Activated naive CD8-positive, alpha-beta T cell treated with anti-CD3 and anti-CD28 coated beads, Interleukin-2, amount 10 ng/mL, durations not matched to agents 7 days and 5 days (primary cell): ENCODE measurements at regions not wholly inside any gene's neighbourhood (a gene's known extent, or its start where the extent isn't known, plus 50 kb on each side); places are given as distances from the start of the nearest gene placed in this dataset.

Experiments
- ATAC-seq: fragments of 150-1000 bp; cut with Tn5 transposase; one replicate; pipeline ENCODE4 v1.10.0; 2021; ENCODE audit warnings: low read depth, moderate library complexity
- POLR2A ChIA-PET: fragments of 350-600 bp; sonication (Branson Sonifier 250); formaldehyde crosslinking; loops from one replicate; lab custom pipeline; 2021; ENCODE audit warnings: antibody characterized with exemption; lab: Charles Lee
- DNase-seq: peaks from one replicate; pipeline ENCODE4 v3.0.0; 2021
- H3K27ac Mint-ChIP-seq: one replicate; pipeline ENCODE4 v1.8.0; 2022; ENCODE audit warnings: mild to moderate bottlenecking, mixed read lengths
- H3K27me3 Mint-ChIP-seq: one replicate; pipeline ENCODE4 v1.8.0; 2022; ENCODE audit warnings: mild to moderate bottlenecking, moderate library complexity, mixed read lengths
- H3K36me3 Mint-ChIP-seq: one replicate; pipeline ENCODE4 v1.8.0; 2021; ENCODE audit warnings: mild to moderate bottlenecking, mixed read lengths
- H3K4me1 Mint-ChIP-seq: one replicate; pipeline ENCODE4 v1.8.0; 2021; ENCODE audit warnings: mixed read lengths
- H3K4me3 Mint-ChIP-seq: one replicate; pipeline ENCODE4 v1.8.0; 2022; ENCODE audit warnings: mild to moderate bottlenecking, moderate library complexity, mixed read lengths
- H3K9me3 Mint-ChIP-seq: one replicate; pipeline ENCODE4 v1.8.0; 2021; ENCODE audit warnings: mixed read lengths

DNA sequence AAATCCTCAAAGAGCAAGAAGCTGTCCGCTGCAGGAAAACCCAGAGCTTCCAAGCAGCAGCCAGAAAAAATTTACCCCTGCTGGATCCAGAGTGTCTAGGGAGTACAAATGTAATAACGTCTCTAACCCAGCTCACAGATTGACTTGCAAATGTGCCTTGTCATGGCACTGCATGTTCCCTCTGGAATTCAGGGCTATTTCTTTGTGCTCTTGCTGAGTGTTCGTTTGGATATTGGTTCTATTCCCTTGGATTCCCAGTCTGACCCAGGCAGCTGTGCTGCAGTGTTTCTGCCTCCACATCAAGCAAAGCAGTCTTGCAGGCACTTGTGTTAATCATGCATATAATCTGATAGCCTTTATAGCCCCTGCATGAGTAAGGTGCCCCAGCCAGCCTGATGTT lies 209.9 kb upstream of the GHITM start:
- Mint-ChIP-seq H3K9me3 (no peaks in the 10 kb centered on the region), H3K27ac (no peak overlapping the region), H3K4me1 (no peaks in the 10 kb centered on the region), H3K27me3 (peaks cover 2% of the 10 kb centered on the region), H3K4me3 (no peak overlapping the region), H3K36me3 (no peaks in the 10 kb centered on the region)
- ATAC-seq (no peak), DNase-seq (no peak)
- POLR2A ChIA-PET: no interaction called here

DNA sequence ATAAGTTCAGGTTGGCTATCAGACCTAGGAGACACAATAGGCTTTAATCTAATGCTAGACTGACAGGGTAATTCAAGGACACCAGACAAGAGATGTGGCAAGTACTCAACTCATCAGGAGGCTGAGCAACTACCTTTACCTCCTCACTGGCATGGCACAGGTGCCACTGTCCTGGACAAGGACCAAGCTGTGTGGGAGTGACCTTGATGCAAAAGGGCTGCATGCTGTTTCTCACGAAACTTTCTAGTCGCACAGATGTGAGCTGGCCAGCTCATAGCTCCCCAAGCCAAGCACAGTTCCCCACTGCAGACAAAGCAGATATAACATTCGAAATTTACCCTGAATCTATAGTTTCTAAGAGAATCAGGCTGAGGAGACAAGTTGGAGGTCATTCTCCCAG lies 207.6 kb upstream of the GHITM start:
- POLR2A ChIA-PET: no interaction called here
- no peak for ATAC-seq
- Mint-ChIP-seq H3K27ac (no peak overlapping the region), H3K9me3 (no peaks in the 10 kb centered on the region), H3K27me3 (no peaks in the 10 kb centered on the region), H3K4me1 (no peaks in the 10 kb centered on the region), H3K4me3 (no peak overlapping the region), H3K36me3 (no peaks in the 10 kb centered on the region)
- DNase-seq: no peak

DNA sequence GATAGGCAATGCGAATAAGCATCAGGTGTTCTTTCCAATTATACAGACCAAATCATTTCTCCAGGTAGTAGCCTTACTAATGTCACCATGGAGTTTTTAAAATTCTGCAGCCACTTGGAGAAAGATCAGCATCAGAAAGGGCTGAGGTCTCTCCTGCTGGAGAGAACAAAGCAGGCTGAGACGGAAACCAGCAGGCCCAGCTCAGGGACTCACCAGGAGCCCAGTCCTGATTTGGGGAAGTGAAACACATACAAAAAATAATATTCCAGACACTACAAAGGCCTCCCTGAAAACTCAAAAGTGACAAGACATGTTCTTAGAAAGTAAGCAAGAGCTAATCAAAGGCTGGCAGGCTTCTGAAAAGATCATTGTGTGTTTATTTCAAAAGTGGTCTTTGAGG lies 207.1 kb upstream of the GHITM start:
- no peak for ATAC-seq
- Mint-ChIP-seq H3K27me3 (no peaks in the 10 kb centered on the region), H3K9me3 (no peaks in the 10 kb centered on the region)

DNA sequence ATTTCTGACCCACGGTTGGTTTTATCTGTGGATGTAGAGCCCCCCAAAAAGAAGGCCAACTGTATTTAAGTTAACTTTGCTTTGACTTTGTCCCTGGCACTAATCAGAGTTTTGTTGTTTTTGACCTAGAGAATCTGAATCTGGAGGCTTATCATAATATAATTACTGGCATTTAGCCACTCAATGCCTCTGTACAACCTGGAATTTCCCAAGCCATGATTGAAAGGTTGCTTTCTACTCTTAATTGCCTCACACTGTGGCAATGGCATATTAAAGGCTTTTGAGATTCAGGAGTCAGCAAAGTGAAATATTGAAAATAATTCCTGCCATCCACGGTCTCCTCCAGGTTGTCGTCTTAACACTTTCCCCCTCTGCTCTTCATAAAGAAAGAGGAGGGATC lies 205.2 kb upstream of the GHITM start:
- H3K36me3 Mint-ChIP-seq: no peaks in the 10 kb centered on the region
- H3K27ac Mint-ChIP-seq: no peak overlapping the region
- DNase-seq: no peak
- H3K27me3 Mint-ChIP-seq: no peaks in the 10 kb centered on the region
- POLR2A ChIA-PET: no interaction called here
- no peak for ATAC-seq
- H3K4me3 Mint-ChIP-seq: no peak overlapping the region
- H3K9me3 Mint-ChIP-seq: no peaks in the 10 kb centered on the region
- H3K4me1 Mint-ChIP-seq: no peaks in the 10 kb centered on the region

More for the DNA sequence above, 207.1 kb upstream of the GHITM start:
- Mint-ChIP-seq H3K4me3 (no peak overlapping the region), H3K4me1 (no peaks in the 10 kb centered on the region), H3K27ac (no peak overlapping the region), H3K36me3 (no peaks in the 10 kb centered on the region)
- POLR2A ChIA-PET: no interaction called here
- no peak for DNase-seq

DNA sequence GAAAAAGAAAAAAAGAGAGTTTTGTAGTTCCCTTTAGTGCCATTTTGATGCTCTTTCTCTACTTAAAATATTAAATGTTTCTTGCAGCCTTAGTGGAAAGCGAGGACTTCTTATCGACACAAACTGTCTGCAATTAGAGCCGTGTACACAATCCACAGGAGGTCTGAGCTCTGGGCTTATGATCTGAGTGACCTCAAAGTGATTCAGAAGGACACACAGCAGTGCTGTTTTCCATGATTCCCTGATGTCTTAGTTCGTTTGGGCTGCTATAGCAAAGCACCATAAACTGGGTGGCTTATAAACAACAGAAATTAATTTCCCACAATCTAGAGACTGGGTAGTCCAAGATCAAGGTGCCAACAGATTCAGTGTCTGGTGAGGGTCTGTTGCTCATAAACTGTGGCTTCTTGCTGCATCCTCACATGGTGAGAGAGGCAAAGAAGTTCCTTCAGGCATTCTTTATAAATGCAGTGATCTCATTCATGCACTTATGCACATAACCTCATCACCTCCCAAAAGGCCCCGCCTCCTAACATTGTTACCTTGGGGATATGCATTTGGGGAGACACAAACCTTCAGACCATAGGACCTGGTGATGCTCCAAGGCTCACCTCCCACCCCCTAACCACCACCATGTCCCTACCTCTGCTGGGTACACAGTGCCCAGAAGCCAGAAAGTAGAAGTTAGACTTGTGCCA lies 204.5 kb upstream of the GHITM start:
- POLR2A ChIA-PET: no interaction called here
- DNase-seq (no peak), ATAC-seq (no peak)
- Mint-ChIP-seq H3K4me1 (no peaks in the 10 kb centered on the region), H3K36me3 (no peaks in the 10 kb centered on the region), H3K27ac (no peak overlapping the region), H3K4me3 (no peak overlapping the region), H3K9me3 (no peaks in the 10 kb centered on the region), H3K27me3 (no peaks in the 10 kb centered on the region)

DNA sequence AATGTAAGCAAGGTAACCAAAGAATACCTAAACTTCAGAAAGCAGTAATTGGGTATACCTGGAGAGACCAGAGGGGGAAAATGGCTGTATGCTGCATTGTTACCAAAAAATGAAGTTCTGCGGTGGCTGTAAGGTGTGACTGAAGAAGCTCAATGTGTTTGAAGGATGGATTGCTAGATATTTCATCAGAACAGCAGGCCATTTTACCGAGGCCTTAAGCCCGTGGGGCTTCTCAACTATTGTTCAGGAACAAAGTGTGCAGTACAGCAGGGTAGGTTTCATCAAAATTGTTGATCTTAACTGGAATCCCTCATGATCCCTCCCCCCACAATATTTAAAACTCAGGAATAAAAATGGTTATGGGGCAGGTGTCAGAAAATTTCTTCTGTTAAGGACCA lies 204.0 kb upstream of the GHITM start:
- no peak for DNase-seq
- Mint-ChIP-seq H3K36me3 (no peaks in the 10 kb centered on the region), H3K4me3 (no peak overlapping the region), H3K27me3 (no peaks in the 10 kb centered on the region), H3K27ac (no peak overlapping the region), H3K9me3 (no peaks in the 10 kb centered on the region), H3K4me1 (no peaks in the 10 kb centered on the region)
- POLR2A ChIA-PET: no interaction called here
- ATAC-seq: no peak

DNA sequence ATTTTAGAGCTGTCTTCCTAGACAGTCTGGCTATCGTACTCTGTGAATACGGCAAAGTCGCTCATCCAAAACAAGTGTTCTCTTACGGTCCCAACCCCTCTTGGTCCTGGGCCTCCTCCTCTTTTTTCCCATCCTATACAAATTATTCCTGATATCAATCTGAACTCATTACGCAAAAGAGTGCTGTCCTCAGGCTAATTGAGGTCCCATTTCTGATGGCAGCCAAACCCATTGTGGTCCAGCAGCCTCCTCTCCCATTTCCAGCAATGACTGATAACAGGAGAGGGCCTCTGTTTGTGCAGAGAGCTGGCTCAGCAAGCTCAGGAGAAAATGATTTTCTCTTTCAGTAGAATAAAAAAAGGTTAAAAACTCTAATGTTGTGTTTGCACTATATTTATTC lies 203.4 kb upstream of the GHITM start:
- Mint-ChIP-seq H3K4me1 (no peaks in the 10 kb centered on the region), H3K27me3 (peaks cover 3% of the 10 kb centered on the region), H3K9me3 (no peaks in the 10 kb centered on the region), H3K36me3 (no peaks in the 10 kb centered on the region), H3K27ac (no peak overlapping the region), H3K4me3 (no peak overlapping the region)
- no peak for ATAC-seq
- POLR2A ChIA-PET: no interaction called here
- no peak for DNase-seq

DNA sequence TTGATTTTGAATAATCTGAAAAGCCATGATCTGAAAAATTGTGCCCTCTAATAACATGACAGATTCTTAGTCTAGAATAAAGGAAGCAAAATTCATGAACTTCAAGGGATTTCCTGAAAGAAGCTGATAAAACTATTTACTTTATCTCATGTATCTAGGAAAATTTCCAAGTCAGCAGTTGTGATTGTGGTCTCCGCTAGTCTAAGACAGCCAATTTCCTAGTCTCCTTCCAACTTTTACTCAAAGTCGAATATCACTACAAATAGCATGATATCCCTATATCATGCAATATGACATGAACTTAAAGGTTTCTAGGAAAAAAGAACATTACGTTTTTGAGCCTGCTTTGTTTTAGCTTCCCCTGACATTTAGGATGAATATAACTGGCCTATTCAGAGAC lies 202.1 kb upstream of the GHITM start:
- Mint-ChIP-seq H3K9me3 (no peaks in the 10 kb centered on the region), H3K27ac (no peak overlapping the region), H3K4me3 (no peak overlapping the region), H3K27me3 (peaks cover 3% of the 10 kb centered on the region), H3K36me3 (no peaks in the 10 kb centered on the region), H3K4me1 (no peaks in the 10 kb centered on the region)
- DNase-seq (no peak), ATAC-seq (no peak)
- POLR2A ChIA-PET: no interaction called here

DNA sequence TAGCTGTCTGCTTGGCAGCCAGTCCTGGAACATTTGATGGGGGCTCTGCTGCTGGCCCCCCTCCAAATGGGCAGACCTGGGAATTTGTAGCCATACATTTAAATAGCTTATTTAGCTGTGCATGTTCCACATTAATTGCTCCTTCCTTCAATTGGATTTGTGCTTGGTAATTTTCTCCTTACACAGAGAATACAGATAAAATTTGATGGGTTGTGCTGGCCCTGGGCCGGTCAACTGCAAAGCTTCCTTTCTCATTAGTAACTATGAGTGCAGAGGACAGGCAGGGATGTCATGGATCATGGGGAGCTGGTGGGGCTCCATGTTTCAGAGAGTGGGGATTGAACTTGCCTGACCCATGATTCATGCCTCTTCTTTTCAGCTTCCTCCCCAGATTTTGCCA lies 201.5 kb upstream of the GHITM start:
- no peaks in the 10 kb centered on the region for H3K9me3 Mint-ChIP-seq
- H3K36me3 Mint-ChIP-seq: no peaks in the 10 kb centered on the region
- POLR2A ChIA-PET: no interaction called here
- H3K4me1 Mint-ChIP-seq: no peaks in the 10 kb centered on the region
- H3K4me3 Mint-ChIP-seq: no peak overlapping the region
- no peak for DNase-seq
- no peak for ATAC-seq
- H3K27me3 Mint-ChIP-seq: peaks cover 5% of the 10 kb centered on the region
- no peak overlapping the region for H3K27ac Mint-ChIP-seq

DNA sequence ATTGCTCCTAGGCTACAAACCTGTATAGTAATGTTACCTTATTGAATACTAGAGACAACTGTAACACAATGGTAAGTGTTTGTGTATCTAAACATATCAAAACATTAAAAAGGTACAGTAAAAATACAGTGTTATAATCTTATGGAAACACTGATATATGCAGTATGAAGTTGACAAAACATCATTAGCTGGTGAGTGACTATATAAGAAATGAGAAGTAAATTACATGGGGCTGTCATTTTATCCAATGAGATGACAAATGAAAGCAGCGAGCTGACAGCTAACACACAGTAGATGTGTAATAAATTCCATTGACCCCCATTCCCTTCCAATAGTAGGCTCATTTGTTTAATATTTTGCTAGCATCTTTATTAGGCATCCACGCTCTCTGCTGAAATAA lies 198.1 kb upstream of the GHITM start:
- H3K27ac Mint-ChIP-seq: no peak overlapping the region
- H3K4me3 Mint-ChIP-seq: no peak overlapping the region
- no peaks in the 10 kb centered on the region for H3K36me3 Mint-ChIP-seq
- ATAC-seq (no peak), DNase-seq (no peak)
- POLR2A ChIA-PET: no interaction called here
- H3K4me1 Mint-ChIP-seq: no peaks in the 10 kb centered on the region
- H3K9me3 Mint-ChIP-seq: no peaks in the 10 kb centered on the region
- H3K27me3 Mint-ChIP-seq: peaks cover 8% of the 10 kb centered on the region

DNA sequence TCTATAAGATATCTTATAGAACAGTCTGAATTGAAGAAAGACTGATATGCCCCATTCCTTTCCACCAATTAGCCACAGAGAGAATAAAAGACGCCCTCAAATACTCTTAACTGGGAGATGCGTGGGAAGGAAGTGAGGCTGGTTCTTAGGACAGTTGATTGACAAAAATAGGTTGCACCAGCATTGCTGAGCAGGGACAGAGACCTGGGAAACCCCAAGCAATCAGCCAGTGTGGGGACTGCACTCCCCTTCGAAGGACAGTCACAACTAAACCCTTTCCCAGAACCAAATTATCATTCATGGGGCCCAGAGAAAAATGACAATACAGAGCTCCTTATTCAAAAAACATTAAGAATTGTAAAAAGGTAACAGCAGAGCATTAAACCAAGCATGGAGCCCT lies 196.9 kb upstream of the GHITM start:
- POLR2A ChIA-PET: no interaction called here
- H3K4me1 Mint-ChIP-seq: no peaks in the 10 kb centered on the region
- peaks cover 8% of the 10 kb centered on the region for H3K27me3 Mint-ChIP-seq
- DNase-seq: no peak
- H3K27ac Mint-ChIP-seq: no peak overlapping the region
- no peaks in the 10 kb centered on the region for H3K9me3 Mint-ChIP-seq
- no peaks in the 10 kb centered on the region for H3K36me3 Mint-ChIP-seq
- H3K4me3 Mint-ChIP-seq: no peak overlapping the region
- ATAC-seq: no peak

DNA sequence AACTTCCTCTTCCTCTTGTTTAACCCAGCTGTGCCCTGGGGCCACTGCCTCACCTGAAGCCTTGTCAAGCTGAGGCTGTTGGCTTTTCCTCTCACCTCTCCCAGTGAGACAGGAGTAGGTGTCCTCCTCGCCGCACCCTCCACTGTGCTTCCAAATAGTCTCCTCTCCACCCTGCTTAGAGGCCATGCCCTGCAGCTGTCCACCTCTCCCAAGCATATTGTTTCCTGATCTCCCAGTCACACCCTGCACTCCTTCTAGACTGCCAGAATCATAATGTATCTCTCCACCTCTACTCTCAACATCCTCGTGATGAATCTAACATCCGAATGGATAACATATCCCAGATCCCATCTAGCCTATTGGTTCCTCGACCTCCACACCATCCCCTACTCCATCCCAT lies 196.3 kb upstream of the GHITM start:
- POLR2A ChIA-PET: no interaction called here
- H3K27me3 Mint-ChIP-seq: peaks cover 8% of the 10 kb centered on the region

DNA sequence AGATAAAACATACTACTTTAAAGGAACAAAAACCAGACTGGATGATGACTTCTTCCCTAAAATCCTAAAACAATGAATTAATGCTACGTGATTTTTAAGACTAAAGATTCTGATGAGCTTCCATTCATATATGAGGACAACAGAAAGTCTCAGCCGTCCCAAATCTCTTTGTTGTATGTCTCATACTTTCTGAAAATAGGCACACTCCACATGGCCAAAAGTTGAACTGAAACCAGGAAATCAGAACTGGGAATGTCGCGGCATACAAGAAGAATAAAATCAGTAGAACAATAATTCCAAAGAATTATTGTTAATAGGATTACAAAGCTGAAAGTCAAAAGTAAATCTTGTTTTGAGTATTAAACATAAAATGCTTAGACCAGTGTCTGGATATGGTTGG lies 195.4 kb upstream of the GHITM start:
- no peak for ATAC-seq
- peaks cover 11% of the 10 kb centered on the region for H3K27me3 Mint-ChIP-seq
- H3K4me1 Mint-ChIP-seq: no peaks in the 10 kb centered on the region
- no peak overlapping the region for H3K27ac Mint-ChIP-seq
- H3K4me3 Mint-ChIP-seq: no peak overlapping the region
- POLR2A ChIA-PET: no interaction called here
- no peaks in the 10 kb centered on the region for H3K36me3 Mint-ChIP-seq
- no peaks in the 10 kb centered on the region for H3K9me3 Mint-ChIP-seq
- no peak for DNase-seq

More for the DNA sequence above, 196.3 kb upstream of the GHITM start:
- Mint-ChIP-seq H3K4me1 (no peaks in the 10 kb centered on the region), H3K9me3 (no peaks in the 10 kb centered on the region), H3K27ac (no peak overlapping the region), H3K4me3 (no peak overlapping the region), H3K36me3 (no peaks in the 10 kb centered on the region)
- ATAC-seq (no peak), DNase-seq (no peak)

DNA sequence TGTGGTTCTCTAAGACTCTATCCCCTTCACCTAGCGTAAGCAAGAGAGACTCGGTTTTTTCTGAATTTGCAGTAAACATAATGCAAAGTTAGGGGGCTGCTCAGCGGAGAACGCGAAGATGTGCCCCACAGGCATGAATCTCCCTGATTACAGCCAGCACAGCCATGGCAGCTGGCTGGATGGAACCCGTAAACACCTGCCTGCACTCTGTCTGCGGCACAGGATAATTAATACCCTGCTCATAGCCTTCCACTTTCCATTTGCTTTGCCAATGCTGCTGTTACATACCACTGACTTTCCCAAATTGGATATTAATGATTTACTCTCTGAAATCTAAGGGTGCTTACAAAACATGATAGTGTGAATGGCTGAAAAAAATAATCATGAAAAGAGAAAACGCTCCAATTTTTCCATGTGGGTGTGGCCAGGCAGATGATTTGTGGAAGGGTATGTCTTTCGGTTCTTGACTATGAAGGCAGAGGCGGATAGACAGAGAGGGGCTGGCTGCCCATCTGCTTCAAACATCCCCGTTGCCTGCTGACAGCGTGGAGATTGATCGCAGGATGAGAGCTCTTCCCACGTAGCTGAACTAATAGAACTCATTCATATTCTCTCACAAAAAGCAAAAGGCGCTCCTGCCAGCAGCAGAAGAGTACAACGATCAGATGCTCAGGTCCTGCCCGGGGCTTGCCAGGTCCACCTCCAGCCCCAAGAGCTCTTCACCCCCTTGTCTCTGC lies 193.2 kb upstream of the GHITM start:
- H3K27ac Mint-ChIP-seq: no peak overlapping the region
- POLR2A ChIA-PET: no interaction called here
- H3K27me3 Mint-ChIP-seq: peaks cover 15% of the 10 kb centered on the region
- DNase-seq (no peak), ATAC-seq (no peak)
- H3K4me3 Mint-ChIP-seq: no peak overlapping the region
- H3K9me3 Mint-ChIP-seq: no peaks in the 10 kb centered on the region
- H3K36me3 Mint-ChIP-seq: no peaks in the 10 kb centered on the region
- H3K4me1 Mint-ChIP-seq: no peaks in the 10 kb centered on the region
